BLaER1 treated with 17β-estradiol and CSF1 and Interleukin-3, amounts not matched to agents 10 nM and 100 nM (cell line): ENCODE measurements at regions not wholly inside any gene's neighbourhood (a gene's known extent, or its start where the extent isn't known, plus 50 kb on each side); places are given as distances from the start of the nearest gene placed in this dataset.
"Not testable (repeated sequence)": the region's sequence is repeated elsewhere in the genome, so short reads cannot be mapped to it uniquely, and the experiment has no call there.

ENCODE experiments used
- H3K27ac ChIP-seq, 11 experiments: shearing (Covaris generic); formaldehyde crosslinking; 2 replicates each; pipeline ENCODE4 v1.8.1; 2022
- H3K27me3 ChIP-seq, 11 experiments: shearing (Covaris generic); formaldehyde crosslinking; 2 replicates each; pipeline ENCODE4 v1.8.1; 2022
- H3K36me3 ChIP-seq, 11 experiments: shearing (Covaris generic); formaldehyde crosslinking; 2 replicates each; pipeline ENCODE4 v1.8.1; 2022
- H3K4me1 ChIP-seq, 10 experiments: shearing (Covaris generic); formaldehyde crosslinking; 2 replicates each; pipeline ENCODE4 v1.8.1; 2022
- H3K4me2 ChIP-seq, 11 experiments: shearing (Covaris generic); formaldehyde crosslinking; 2 replicates each; pipeline ENCODE4 v1.8.1; 2022
- H3K4me3 ChIP-seq, 10 experiments: shearing (Covaris generic); formaldehyde crosslinking; 2 replicates each; pipeline ENCODE4 v1.8.1; 2022
- H3K9ac ChIP-seq, 11 experiments: shearing (Covaris generic); formaldehyde crosslinking; 2 replicates each; pipeline ENCODE4 v1.8.1; 2022
- H3K9me3 ChIP-seq, 11 experiments: shearing (Covaris generic); formaldehyde crosslinking; replicated peaks in 1 of 11; 2 replicates each; pipeline ENCODE4 v1.8.1; 2022
- H4K20me1 ChIP-seq, 11 experiments: shearing (Covaris generic); formaldehyde crosslinking; 2 replicates each; pipeline ENCODE4 v1.8.1; 2022

- not testable (repeated sequence) for H3K4me1 ChIP-seq, H3K27me3 ChIP-seq, H3K4me2 ChIP-seq, H3K4me3 ChIP-seq, H3K9ac ChIP-seq, H3K27ac ChIP-seq, H4K20me1 ChIP-seq, H3K36me3 ChIP-seq, H3K9me3 ChIP-seq
These were observed 4021.5 kb upstream of the TPTE start for GRCh38 chr21:6499866-6500265.

GRCh38 chr21:6500681-6501080 lies 4020.7 kb upstream of the TPTE start:
- H3K27me3 ChIP-seq, H3K9ac ChIP-seq, H3K9me3 ChIP-seq, H3K27ac ChIP-seq, H4K20me1 ChIP-seq, H3K4me2 ChIP-seq, H3K36me3 ChIP-seq, H3K4me1 ChIP-seq, H3K4me3 ChIP-seq: not testable (repeated sequence)

GRCh38 chr21:6506167-6506894 lies 4015.1 kb upstream of the TPTE start:
- not testable (repeated sequence) for H3K9ac ChIP-seq, H3K36me3 ChIP-seq, H3K4me3 ChIP-seq

GRCh38 chr21:6507632-6508031 lies 4013.8 kb upstream of the TPTE start:
- not testable (repeated sequence) for H3K27ac ChIP-seq, H3K27me3 ChIP-seq, H4K20me1 ChIP-seq, H3K4me3 ChIP-seq, H3K9ac ChIP-seq, H3K4me2 ChIP-seq, H3K4me1 ChIP-seq, H3K36me3 ChIP-seq, H3K9me3 ChIP-seq

More at GRCh38 chr21:6506167-6506894, 4015.1 kb upstream of the TPTE start:
- not testable (repeated sequence) for H3K4me1 ChIP-seq, H3K4me2 ChIP-seq, H3K9me3 ChIP-seq, H3K27ac ChIP-seq, H4K20me1 ChIP-seq, H3K27me3 ChIP-seq

- H3K9ac ChIP-seq, H3K4me2 ChIP-seq, H3K4me1 ChIP-seq, H3K27ac ChIP-seq, H3K36me3 ChIP-seq, H3K27me3 ChIP-seq, H3K4me3 ChIP-seq, H3K9me3 ChIP-seq, H4K20me1 ChIP-seq: not testable (repeated sequence)
These were observed 3999.6 kb upstream of the TPTE start for GRCh38 chr21:6521777-6522176.

GRCh38 chr21:6526213-6526612 lies 3995.2 kb upstream of the TPTE start:
- not testable (repeated sequence) for H3K4me3 ChIP-seq, H4K20me1 ChIP-seq, H3K9me3 ChIP-seq, H3K4me2 ChIP-seq, H3K27ac ChIP-seq, H3K9ac ChIP-seq, H3K36me3 ChIP-seq, H3K27me3 ChIP-seq, H3K4me1 ChIP-seq

GRCh38 chr21:6530655-6531054 lies 3990.7 kb upstream of the TPTE start:
- not testable (repeated sequence) for H4K20me1 ChIP-seq, H3K9ac ChIP-seq, H3K4me3 ChIP-seq, H3K27ac ChIP-seq, H3K9me3 ChIP-seq, H3K27me3 ChIP-seq, H3K4me1 ChIP-seq, H3K36me3 ChIP-seq, H3K4me2 ChIP-seq

- H3K36me3 ChIP-seq, H3K9ac ChIP-seq: not testable (repeated sequence)
These were observed 3988.1 kb upstream of the TPTE start for GRCh38 chr21:6533261-6533660.

GRCh38 chr21:6538320-6538719 lies 3983.1 kb upstream of the TPTE start:
- not testable (repeated sequence) for H3K4me3 ChIP-seq, H3K36me3 ChIP-seq, H3K4me1 ChIP-seq, H3K9ac ChIP-seq, H3K27ac ChIP-seq, H3K9me3 ChIP-seq, H3K27me3 ChIP-seq, H4K20me1 ChIP-seq, H3K4me2 ChIP-seq

More at GRCh38 chr21:6533261-6533660, 3988.1 kb upstream of the TPTE start:
- H3K27me3 ChIP-seq, H3K4me3 ChIP-seq, H3K4me2 ChIP-seq, H3K4me1 ChIP-seq, H4K20me1 ChIP-seq, H3K9me3 ChIP-seq, H3K27ac ChIP-seq: not testable (repeated sequence)

GRCh38 chr21:6539688-6540087 lies 3981.7 kb upstream of the TPTE start:
- not testable (repeated sequence) for H3K9me3 ChIP-seq, H3K27me3 ChIP-seq, H3K27ac ChIP-seq, H3K4me2 ChIP-seq, H3K4me3 ChIP-seq, H3K9ac ChIP-seq, H3K36me3 ChIP-seq, H3K4me1 ChIP-seq, H4K20me1 ChIP-seq

- H3K27ac ChIP-seq, H3K4me1 ChIP-seq, H3K27me3 ChIP-seq, H3K4me2 ChIP-seq, H3K4me3 ChIP-seq, H3K36me3 ChIP-seq, H4K20me1 ChIP-seq, H3K9me3 ChIP-seq, H3K9ac ChIP-seq: not testable (repeated sequence)
These were observed 3980.3 kb upstream of the TPTE start for GRCh38 chr21:6541036-6541435.

GRCh38 chr21:6545288-6545687 lies 3976.1 kb upstream of the TPTE start:
- not testable (repeated sequence) for H3K27ac ChIP-seq, H3K4me2 ChIP-seq, H3K9me3 ChIP-seq, H3K4me1 ChIP-seq, H4K20me1 ChIP-seq, H3K27me3 ChIP-seq, H3K4me3 ChIP-seq, H3K9ac ChIP-seq, H3K36me3 ChIP-seq

- not testable (repeated sequence) for H3K4me2 ChIP-seq, H3K4me3 ChIP-seq, H3K9ac ChIP-seq, H3K4me1 ChIP-seq, H4K20me1 ChIP-seq, H3K27ac ChIP-seq, H3K36me3 ChIP-seq, H3K9me3 ChIP-seq, H3K27me3 ChIP-seq
These were observed 3970.3 kb upstream of the TPTE start for GRCh38 chr21:6551045-6551444.

- not testable (repeated sequence) for H3K4me1 ChIP-seq, H3K27ac ChIP-seq, H3K9ac ChIP-seq, H3K4me2 ChIP-seq, H3K36me3 ChIP-seq, H3K27me3 ChIP-seq, H3K4me3 ChIP-seq, H4K20me1 ChIP-seq, H3K9me3 ChIP-seq
These were observed 3967.6 kb upstream of the TPTE start for GRCh38 chr21:6553505-6554376.
